22Rv1 (cell line): ENCODE measurements at regions not wholly inside any gene's neighbourhood (a gene's known extent, or its start where the extent isn't known, plus 50 kb on each side); places are given as distances from the start of the nearest gene placed in this dataset.
"Not testable (repeated sequence)": the region's sequence is repeated elsewhere in the genome, so short reads cannot be mapped to it uniquely, and the experiment has no call there.

Experiments used
- H3K27ac ChIP-seq: fragments of 450-650 bp; 2 replicates; pipeline ENCODE4 v1.5.1; 2017
- CTCF ChIP-seq: fragments of 450-650 bp; IDR thresholded peaks from 2 replicates; pipeline ENCODE4 v1.5.1; 2017; ENCODE audit warnings: mild to moderate bottlenecking
- ZFX ChIP-seq: fragments of 450-650 bp; IDR thresholded peaks from 2 replicates; pipeline ENCODE4 v1.6.1; 2017; ENCODE audit warnings: antibody characterized with exemption, borderline replicate concordance

- no peak for TF ChIP-seq CTCF
- no peak for TF ChIP-seq ZFX
Measured at GRCh38 chr10:130509881-130510689, 373.9 kb downstream of the GLRX3 start.

GRCh38 chr10:130510755-130511154 is 374.6 kb downstream of the GLRX3 start:
- no peak overlapping the region for H3K27ac ChIP-seq
- TF ChIP-seq ZFX (no peak), CTCF (no peak)

More at GRCh38 chr10:130509881-130510689, 373.9 kb downstream of the GLRX3 start:
- no peak overlapping the region for H3K27ac ChIP-seq

GRCh38 chr10:130511766-130512165 is 375.6 kb downstream of the GLRX3 start:
- no peak for TF ChIP-seq CTCF
- no peak for TF ChIP-seq ZFX
- H3K27ac ChIP-seq: no peak overlapping the region

- no peak overlapping the region for H3K27ac ChIP-seq
- no peak for TF ChIP-seq ZFX
Measured at GRCh38 chr10:130512936-130513335, 376.7 kb downstream of the GLRX3 start.

GRCh38 chr10:130513686-130514476 is 377.7 kb downstream of the GLRX3 start:
- TF ChIP-seq CTCF: no peak
- no peak overlapping the region for H3K27ac ChIP-seq

GRCh38 chr10:130515670-130516069 is 379.5 kb downstream of the GLRX3 start:
- TF ChIP-seq CTCF (no peak), ZFX (no peak)
- H3K27ac ChIP-seq: no peak overlapping the region

GRCh38 chr10:130516141-130516735 is 380.0 kb downstream of the GLRX3 start:
- H3K27ac ChIP-seq: no peak overlapping the region
- TF ChIP-seq ZFX (no peak), CTCF (no peak)

GRCh38 chr10:130518921-130519320 is 382.7 kb downstream of the GLRX3 start:
- H3K27ac ChIP-seq: not testable (repeated sequence)
